OCI-LY7 (cell line): ENCODE measurements at regions not wholly inside any gene's neighbourhood (a gene's known extent, or its start where the extent isn't known, plus 50 kb on each side); places are given as distances from the start of the nearest gene placed in this dataset.

Experiments used
- CTCF ChIP-seq: fragments of 200-600 bp; sonication (generic); conservative IDR thresholded peaks from 2 replicates; pipeline ENCODE4 v1.5.1; 2014; ENCODE audit warnings: mild to moderate bottlenecking, antibody characterized with exemption, low read length, moderate library complexity, mixed read lengths
- EZH2phosphoT487 ChIP-seq: fragments of 200-600 bp; sonication (generic); IDR thresholded peaks from 2 replicates; pipeline ENCODE4 v1.6.1; 2018; ENCODE audit warnings: low read depth, borderline replicate concordance, mild to moderate bottlenecking, mixed run types, antibody characterized with exemption, low read length, moderate library complexity, mixed read lengths

- TF ChIP-seq CTCF (no peak), EZH2phosphoT487 (no peak)
These were observed 668.7 kb downstream of the SLC4A3 start for GRCh38 chr2:220296174-220296573.
